ENCODE measurements at regions not wholly inside any gene's neighbourhood (a gene's known extent, or its start where the extent isn't known, plus 50 kb on each side); places are given as distances from the start of the nearest gene placed in this dataset.

DNA sequence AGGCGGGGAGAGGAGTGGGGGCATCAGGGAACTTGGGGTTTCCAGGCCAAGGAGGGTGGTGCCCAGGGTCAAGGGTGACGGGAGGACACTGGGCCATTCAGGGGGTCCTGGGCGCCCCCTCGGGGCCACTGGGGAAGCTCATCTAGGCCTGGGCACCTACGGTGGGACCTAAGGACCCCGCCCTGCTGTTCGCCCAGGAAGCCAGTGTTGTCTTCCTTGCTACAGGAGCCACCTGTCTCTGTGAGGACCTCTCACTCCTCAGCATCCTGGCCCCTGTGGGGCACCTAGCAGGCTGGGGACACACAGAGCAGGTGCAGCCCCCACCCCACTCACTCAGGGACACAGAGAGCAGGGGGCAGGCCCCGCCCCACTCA lies 191.6 kb downstream of the IGLL1 start:
- TF ChIP-seq CTCF (IDR thresholded peaks at IDR 0.05) (no peak), POLR2A (IDR thresholded peaks at IDR 0.05) (no peak), EP300 (IDR thresholded peaks at IDR 0.05) (no peak)

All from sigmoid colon (tissue), 4 donors.